Activated CD4-positive, alpha-beta T cell treated with anti-CD3 and anti-CD28 coated beads, Interleukin-2, Interleukin-4, amounts not matched to agents 100 ng/mL and 50 ng/mL, durations not matched to agents 16 hours and 8 hours (primary cell): ENCODE measurements at regions not wholly inside any gene's neighbourhood (a gene's known extent, or its start where the extent isn't known, plus 50 kb on each side); places are given as distances from the start of the nearest gene placed in this dataset.

Experiments used
- DNase-seq: peaks from one replicate; pipeline ENCODE4 v3.0.0-alpha.2; 2020; ENCODE audit warnings: low spot score

DNA sequence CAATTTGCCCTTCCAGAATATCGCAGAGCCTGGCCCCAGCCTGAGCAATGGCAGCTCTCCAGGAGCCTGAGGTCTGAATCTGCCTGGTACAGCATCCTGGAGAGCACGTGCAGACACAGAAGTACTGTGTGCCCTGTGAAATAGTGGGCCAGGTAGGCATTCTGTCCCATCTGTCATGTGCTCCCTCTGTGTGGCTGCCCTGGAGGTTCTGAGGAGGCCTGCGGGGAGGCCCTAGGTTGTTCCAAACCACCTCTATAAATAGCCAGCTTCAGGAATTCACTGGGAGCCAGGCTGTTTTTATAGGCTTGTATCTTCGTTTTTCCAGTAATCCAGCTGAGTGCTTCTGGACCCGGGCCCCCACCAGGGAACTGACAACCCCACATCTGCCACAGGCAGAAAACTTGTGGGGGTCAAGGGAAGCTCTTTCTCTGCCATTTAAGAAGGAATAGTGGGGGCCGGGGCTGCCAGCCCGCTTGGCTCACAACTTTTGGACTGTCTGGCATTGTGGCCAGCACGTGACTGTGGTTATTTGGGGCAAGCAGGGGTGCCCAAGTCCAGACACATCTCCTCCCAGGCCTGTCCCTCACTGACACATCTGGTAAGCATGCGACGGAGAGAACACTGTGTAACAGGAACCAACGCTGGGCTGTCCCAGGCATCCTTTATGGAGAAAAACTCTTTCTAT, 356.3 kb upstream of the TNRC6C start:
- DNase-seq, result no peak

DNA sequence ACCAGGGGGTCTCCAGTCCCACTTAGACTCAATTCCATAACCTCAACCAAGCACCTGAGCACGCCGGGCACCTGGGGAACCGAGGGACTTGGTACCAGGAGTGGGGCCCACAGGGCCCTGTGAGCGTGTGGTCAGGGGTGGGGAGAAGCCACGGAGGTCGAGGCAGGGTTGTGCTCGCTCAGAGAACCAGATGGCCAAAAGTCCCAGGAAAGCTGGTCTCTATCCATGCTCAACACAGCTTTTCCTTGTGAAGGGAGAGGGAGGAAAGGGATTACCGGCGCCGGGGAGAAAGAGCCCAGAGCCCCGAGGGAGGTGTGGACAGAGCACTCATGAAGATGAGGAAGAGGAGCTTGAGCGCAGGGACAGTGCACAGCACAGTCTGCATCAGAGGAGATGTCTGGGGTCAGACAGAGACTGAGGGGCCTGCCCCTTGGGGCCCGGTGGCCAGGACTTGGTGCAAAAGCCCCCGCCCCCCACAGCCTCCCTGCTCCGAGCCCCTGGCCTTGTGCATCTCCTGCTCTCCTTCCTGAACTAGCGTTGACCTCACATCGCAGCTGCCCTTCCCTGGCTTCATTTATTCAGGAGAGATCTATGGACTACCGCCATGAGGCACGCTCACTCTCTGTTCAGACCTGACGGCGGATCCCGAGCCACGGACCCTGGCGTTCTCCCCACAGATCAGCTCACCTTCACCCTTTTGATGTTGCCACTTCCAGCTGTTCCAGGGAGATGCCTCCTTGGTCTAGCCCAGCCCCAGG, 355.4 kb upstream of the TNRC6C start:
- no peak for DNase-seq

DNA sequence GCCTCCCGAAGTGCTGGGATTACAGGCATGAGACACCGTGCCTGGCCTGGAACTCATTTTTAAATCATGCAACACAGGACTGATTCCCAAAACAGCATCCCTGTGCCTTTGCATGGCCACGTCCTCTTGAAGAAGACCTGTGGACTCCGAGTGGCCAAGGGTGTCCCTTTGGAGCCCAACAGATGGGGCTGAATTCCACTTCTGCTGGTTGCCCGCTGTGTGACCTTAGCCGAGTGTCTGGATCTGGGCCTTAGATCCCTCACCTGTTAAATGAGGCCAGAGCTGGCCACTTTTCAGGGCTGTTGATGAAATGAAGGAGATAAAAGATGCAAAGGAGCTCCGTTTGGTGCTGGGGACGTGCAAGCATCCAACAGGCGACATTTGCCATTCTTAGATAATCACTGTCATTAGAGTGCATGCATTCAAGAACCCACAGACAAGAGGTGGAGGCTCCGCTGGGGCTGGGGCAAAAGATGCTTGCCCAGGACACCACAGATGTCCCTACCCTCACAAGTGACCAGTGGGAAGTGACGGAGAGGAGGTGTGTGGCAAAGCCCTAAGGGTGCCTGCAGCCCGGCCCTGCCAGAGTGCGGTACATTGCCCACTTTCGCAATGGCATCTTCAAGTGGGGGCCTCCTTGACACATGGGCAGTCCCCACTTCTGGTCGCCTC, 354.1 kb upstream of the TNRC6C start:
- no peak for DNase-seq

DNA sequence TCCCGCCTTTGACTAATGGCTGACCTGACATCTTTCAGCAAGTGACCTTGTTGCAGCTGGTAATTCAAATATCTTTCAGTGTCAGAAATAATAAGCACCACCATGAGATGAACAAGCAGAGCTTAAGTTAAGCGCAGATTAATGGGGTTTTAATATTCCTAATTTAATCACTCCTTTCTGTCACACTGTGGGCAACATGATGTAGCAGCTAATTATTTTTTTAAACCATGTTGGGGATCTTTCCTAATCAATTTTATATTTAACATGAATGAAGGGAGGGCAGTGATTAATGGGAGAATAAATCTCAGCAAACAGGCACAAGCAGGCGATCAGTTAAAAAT, 353.6 kb upstream of the TNRC6C start:
- no peak for DNase-seq

DNA sequence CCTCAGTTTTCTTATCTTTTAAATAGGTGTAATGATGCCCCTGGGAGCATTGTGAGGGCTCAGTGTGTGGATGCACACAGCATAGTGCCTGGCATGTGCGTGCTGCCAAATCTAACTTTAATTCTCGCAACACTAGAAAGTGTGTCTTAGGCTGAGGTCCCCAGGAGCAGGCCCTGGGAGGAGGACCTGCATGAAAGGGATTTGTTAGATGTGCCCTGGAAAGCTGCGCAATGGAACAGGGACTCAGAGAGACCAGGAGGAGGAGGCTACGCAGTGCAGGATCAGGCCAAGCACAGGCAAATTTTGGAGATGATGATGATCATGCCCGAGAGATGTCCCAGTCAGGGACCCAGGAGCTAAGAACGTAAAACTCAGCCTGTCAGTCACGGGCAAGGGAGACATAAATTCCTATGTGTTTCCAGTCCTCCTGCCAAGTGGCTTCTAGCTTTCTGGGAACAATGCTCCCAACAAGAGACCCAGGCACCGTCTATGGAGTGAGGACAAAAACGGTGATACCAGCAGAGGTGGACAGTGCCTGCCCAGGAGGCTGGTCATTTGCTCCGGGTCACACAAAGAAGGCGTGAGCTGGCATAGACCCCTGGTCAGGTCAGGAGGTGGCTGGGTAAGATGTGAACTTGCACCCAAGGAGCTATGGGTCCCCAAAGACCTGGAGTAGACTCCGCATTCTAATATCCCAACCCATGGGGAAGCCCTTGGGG, 352.2 kb upstream of the TNRC6C start:
- no peak for DNase-seq

DNA sequence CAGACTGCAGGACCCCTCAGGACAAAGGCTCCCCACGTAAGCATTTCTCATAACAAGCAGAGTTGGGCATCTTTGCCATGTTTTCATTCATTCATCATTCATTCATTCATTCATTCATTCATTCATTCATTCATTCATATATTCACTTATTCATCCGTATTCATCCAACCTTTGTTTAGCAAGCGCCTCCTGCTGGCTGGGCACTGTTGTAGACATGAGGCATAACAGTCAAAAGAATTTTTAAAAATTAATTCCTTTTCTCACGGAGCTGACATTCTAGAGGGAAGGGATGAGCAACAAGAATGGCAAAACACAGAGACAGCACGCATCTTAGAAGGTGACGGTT, 351.7 kb upstream of the TNRC6C start:
- no peak for DNase-seq

DNA sequence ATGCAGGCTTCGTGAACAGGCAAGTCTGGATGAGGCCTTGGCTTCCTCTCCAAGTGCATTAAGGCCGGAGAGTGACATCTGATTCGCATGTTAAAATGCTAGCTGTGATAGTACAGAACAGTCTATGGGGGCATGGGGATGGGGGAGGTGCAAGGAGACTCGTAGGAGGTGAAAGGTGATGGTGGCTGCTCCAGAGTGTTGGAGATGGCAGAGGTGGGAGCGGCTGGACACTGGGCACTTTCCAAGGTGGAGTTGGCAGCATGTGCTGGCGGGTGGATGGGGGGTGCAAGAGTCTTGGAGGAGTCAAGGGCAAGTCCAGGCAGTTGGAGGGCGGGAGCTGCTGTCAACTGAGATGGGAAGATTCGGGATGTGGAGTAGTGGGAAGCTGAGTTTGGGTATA, 350.9 kb upstream of the TNRC6C start:
- DNase-seq, result no peak

DNA sequence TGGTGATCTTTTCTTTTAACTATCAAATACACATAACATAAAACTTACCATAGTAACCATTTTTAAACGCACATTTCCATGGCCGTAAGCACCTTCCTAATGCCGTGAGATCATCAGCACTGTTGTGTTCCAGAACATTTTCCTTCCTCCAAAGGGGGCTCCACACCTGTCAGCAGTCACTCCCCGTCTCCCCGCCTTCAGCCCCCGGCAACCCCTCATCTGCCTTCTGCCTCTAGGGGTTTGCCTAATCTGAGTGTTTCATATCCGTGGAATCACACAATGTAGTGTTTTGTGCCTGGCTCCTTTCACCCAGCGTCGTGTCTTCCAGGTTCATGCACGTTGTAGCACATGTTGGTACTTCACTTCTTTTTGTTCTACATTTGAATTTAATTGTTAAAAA, 350.1 kb upstream of the TNRC6C start:
- no peak for DNase-seq

DNA sequence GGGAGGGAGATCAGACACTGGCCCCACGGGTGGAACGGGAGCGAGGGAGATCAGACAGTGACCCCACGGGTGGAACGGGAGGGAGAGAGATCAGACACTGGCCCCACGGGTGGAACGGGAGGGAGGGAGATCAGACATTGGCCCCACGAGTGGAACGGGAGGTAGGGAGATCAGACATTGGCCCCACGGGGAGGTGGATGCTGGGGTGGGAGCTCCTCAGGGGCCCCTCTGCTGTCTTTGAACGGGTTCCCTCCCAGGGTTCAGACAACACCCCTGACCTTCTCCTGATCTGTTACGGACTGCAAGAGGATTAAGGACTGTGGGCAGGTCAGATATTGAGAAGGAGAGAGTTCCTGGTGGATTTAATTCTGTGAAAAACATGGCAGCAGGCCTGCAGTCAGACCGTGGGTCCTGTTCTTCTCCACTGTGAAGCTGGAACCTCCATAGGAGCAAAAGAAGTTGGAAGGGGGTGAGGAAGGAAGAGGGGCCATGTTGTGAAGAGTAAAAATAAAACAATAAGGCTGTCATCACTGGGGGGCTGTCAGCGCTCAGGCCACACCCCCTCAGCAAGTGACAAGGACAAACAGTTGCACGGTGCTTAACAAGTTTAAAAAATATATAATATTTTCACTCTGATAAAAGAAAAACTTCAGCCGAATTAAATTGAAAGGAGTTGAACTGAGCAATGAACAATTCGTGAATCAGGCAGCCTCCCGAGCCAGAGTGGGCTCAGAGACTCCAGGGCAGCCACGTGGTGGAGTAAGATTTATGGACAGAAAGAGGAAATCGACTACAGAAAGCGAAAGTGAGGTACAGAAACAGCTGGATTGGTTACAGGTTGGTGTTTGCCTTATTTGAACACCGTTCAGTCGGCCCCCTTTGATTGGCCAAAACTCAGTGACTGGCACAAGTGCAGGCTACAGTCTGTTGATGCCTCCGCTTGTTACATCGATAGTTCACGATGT, 348.7 kb upstream of the TNRC6C start:
- peak; percentile 83 for DNase-seq

DNA sequence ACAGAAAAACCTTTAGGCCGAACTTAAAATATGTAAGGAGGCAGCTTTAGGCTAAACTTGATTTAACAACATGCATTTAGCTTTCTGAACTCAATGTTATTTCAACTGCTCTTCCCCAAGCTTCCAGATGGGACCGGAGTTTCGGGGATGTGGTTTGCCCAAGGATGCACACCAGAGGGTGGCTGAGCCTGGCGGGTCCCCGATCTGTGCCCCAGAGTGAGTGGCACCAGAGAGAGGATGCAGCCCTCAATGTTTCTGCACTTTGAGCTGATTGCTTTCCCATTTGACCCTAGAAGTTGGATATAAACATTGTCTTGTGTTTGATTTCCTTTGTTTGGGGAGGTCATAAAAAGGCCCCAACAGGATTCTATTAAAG, 348.0 kb upstream of the TNRC6C start:
- DNase-seq, result no peak

DNA sequence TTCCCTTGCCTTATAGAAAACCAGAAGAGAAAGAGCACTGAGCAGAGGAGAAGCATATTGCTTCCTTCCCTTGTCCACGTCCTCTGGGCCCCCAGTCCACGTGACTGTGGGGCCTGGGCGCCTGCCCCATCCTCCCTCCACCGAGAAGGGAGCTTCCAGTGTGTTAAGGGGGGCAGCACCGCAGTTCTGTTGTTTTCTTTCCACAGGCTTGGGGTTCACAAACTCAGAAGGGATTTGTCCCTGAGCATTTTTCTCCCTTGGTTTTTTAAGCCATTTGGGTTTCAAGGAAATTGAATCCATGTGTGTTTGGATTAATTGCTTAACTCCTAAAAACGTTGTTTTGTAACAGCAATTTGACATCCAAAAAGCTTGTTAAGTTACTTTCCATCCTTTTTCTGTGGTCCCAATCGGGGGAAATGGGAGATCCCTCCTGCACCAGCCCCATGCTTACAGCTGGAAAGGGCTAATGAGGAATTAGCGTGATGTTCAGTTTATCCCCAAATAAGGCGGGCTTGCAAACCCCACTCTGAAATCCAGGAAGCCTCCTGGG, 347.5 kb upstream of the TNRC6C start:
- DNase-seq, result no peak

DNA sequence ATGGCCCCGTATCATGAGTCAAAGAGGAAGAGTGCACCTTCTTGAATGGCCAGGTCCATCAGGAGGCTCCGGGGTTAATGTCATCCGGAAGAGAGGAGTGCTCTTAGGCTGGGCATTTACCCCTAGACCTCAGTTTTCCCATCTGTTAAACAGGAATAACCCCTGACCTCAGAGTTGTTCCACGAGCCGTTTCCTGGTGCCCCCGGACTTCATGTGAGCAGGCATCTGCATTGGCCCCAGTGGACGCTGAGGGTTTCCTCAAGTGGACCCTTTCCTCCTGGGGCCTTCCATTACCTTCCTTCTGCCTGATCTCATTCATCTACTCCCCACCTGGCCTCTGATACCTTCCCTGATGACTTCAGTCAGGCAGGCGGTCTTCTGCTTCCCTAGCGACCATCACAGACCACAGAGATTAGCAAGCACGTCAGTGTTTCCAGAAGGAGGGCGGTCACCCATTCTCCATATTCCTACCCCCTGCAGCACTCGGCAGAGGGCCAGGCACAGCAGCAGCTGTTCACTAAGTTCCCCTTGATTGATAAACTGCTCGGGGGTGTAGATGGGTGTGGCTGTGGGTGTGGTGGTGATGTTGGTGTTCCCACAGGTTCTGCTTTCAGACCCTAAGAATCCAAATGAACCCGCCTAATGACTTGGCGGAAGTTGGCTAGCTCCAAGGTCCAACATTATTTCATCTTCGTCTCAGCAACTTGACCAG, 346.6 kb upstream of the TNRC6C start:
- no peak for DNase-seq

DNA sequence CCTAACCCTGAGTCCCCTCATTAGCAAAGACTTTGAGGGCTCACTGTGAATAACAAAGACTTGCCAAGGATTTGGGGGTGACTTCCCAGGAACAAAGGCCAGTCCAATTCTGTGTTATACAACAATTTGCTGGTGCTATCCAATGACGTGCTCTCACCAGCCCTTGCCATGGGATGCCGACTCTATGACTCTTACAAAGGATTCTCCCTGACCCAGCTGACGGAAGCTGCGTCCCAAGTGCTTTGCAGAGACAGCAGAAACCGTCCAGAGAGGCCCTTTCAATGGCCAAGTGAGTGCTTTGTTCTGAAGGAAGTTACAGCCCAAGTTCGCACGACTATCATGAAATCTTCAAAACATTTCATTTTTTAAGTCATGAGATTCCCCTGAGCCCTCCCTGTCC, 345.3 kb upstream of the TNRC6C start:
- no peak for DNase-seq

DNA sequence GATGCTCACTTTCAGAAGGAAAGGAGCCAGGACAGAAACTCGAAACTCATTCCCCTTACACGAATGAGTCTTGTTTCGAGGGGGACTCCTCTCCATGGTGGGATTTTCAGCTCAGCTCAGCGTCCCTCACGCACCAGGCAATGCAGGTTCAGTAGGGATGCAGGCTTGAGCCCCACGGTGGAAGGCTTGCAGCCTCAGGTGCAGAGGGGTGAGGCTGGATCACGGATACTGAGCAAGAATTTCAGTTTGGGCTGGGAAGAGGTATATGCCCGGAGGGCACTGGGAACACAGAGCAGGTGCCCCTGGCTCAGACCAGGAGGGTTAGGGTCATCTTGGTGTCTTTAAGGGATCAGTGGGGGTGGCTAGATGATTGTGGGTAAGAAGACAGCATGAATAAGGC, 344.9 kb upstream of the TNRC6C start:
- DNase-seq, result no peak

DNA sequence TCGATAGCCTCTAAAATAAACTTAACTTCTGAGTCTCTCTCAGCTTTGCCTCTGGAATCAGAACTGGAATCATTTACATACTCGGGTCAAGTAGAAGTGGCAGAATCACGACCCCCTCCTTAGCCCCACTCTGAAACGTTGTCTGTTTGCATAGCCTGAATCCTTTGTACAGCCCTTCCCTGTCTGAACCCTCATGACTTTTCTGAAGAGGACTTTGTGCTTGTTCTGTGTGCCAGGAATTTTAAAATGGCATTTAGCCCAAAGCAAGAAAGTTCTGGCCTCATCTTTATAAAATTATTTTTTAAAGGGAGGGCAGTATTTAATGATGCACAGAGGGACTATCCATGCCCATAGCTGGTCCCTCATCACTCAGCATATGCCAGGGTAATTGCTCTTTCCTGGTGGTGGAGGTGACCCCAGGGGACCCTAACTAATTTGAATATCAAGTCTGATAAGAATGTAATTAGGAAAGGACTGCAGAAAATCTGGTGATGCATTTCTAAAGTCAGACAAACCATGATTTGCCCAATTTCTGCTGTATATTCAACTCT, 342.7 kb upstream of the TNRC6C start:
- no peak for DNase-seq

DNA sequence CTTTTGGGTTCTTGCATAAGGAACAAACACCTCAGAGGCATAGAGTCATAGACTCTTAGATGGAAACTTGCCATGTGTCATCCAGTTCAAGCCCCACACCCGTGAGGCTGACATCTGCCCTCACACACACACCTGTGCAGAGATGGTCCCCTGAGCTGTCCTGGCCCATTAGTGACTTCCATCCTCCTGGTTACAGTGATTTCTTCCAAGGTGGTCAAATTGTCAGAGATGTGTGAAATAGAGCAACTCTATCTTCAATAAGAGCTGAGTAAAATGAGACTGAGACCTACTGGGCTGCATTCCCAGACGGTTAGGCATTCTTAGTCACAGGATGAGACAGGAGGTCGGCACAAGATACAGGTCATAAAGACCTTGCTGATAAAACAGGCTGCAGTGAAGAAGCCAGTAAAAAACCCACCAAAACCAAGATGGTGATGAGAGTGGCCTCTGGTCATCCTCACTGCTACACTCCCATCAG, 342.2 kb upstream of the TNRC6C start:
- DNase-seq, result no peak

DNA sequence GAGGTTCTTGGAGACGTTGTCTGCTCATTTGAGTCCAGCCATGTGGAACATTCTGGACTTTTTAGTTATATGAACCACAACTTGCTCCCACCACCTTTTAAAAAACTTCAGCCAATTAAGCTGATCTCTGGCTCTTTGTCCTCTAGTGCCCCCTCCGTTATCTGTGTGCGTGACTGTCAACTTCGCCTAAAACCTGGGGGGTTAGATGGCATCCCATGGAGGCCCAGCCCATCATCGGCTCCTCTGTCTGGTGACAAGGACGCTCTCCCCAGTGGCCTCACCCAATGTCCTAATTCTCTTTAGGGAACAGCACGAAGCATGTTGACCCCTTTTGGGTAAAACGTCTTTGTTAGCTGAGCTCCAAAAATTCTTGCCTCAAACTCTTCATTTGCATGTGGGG, 341.0 kb upstream of the TNRC6C start:
- no peak for DNase-seq

DNA sequence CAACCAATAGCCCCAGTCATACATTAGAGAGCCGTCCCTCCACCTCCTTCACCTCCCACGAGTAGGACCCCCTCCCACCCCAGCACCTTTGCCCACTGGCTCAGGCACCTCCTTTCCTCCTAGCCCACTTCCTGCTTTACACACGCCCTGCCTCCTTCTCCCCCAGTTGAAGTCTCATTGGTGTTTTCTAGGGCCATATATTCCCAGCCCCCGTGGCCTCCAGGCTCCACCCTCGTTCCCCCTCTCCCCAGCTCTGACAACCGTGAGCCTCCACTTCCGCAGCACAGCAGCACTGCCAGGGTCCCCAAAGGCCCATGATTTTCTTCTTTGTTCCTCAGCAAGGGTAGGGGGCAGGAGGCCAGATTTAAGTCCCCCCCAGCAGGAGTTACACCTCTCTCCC, 340.3 kb upstream of the TNRC6C start:
- DNase-seq, result no peak

DNA sequence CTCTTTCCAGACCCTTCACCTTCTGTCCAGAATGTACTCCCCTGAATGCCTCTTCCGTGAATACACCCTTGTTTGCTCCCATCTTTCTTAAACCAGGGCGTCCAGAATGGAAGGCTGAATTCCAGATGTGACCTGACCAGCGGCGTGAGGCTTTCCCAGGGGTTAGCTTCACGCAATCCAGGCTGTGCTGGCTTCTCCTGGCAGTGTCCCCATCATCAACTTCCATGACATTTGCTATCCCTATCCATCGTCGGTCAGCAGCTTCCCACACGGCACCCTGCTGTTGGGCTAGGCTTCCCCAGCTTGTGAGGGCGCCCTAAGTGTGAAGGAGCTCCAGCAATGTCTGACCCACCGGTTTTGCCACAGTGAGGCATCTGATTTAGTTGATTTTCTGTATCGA, 339.8 kb upstream of the TNRC6C start:
- DNase-seq, result no peak

DNA sequence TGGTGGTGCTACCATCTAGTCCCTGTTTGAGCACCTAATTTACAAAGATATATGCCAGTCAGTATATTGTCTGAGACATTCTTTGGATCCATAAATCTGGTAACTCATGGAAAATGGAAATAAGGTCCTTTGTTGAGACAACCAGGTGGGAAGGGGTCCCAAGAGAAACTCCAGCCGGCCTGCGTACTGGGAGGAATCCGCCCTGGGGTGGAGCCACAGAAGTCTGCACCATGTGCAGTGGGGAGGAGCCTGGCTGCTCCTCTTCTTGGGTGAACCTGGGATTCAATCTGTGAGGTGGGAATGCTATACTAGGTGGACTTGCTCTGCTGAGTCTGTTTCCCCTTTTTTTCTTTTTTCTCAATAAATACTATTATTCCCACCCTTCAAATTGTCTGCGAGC, 339.2 kb upstream of the TNRC6C start:
- DNase-seq, result no peak
